ENCODE measurements at regions not wholly inside any gene's neighbourhood (a gene's known extent, or its start where the extent isn't known, plus 50 kb on each side); places are given as distances from the start of the nearest gene placed in this dataset.

DNA sequence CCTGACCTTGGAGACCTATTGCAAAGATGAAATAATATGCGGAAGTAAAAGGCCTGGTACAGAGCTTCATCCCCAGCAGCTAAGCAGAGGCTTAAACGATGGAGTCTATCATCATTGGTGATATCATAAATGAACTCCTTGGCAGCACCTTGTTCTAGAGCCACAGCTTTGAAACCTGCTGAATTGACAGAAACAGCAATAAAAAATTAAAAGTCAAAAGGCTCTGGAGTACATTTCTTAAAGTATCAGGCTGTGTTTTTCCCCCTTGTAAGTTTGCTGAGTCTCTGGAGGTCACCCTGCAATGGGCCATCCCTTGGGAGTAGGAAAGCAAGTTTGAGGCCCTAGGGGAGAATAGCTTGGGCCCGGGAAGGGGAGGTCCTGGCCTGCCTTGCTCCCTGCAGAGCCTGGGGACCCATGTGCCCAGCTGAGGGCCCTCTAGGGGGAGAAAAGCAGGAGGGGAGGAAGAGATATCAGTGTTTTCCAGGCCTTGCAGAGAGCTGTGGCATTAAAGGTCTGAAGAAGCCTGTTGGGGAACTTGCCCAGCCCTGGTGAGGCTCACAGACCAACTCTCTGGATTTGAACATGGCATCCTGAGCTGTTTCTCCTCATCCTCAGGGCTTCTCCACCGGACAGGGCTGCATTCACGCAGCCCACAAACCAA, 416.1 kb downstream of the ZNF536 start:
- peak in 1 of 2 experiments; percentile 11 for DNase-seq (ENCODE audit: low read depth in 1 of 2, low spot score in 2 of 2)
- POLR2A ChIA-PET (ENCODE audit: partially characterized antibody) = no interaction called here
- Histone ChIP-seq H2AFZ (ENCODE audit: low read length) (no peak overlapping the region), H3K79me1 (ENCODE audit: low read depth, low read length) (no peaks in the 10 kb centered on the region), H3K4ac (replicated peaks; ENCODE audit: insufficient read length, low read depth, low read length) (no peak overlapping the region), H2BK12ac (ENCODE audit: low read depth, low read length) (no peak overlapping the region), H2BK120ac (replicated peaks; ENCODE audit: low read depth, low read length) (no peak overlapping the region), H3K18ac (ENCODE audit: extremely low read depth, low read length) (no peak overlapping the region), H3K4me3 (ENCODE audit: extremely low read depth in 1 of 4, insufficient read depth in 2 of 4, low read depth in 3 of 4, low read length in 4 of 4) (no peak overlapping the region), H3K23me2 (ENCODE audit: low read depth, low read length) (no peaks in the 10 kb centered on the region), H2BK5ac (ENCODE audit: low read depth, low read length) (no peak overlapping the region), H3K4me2 (ENCODE audit: insufficient read depth in 1 of 2, low read depth in 2 of 2, low read length in 2 of 2) (no peak overlapping the region), H4K20me1 (replicated peaks in 1 of 2; ENCODE audit: control insufficient read depth in 1 of 2, insufficient read depth in 2 of 2, low read length in 2 of 2) (no peaks in the 10 kb centered on the region), H2BK15ac (ENCODE audit: low read length) (no peak overlapping the region), H4K5ac (ENCODE audit: insufficient read length, low read depth, low read length) (no peak overlapping the region), H3K56ac (replicated peaks; ENCODE audit: insufficient read length, low read depth, low read length) (no peak overlapping the region), H3K36me3 (ENCODE audit: control insufficient read depth in 2 of 4, insufficient read depth in 4 of 4, low read length in 3 of 4) (no peaks in the 10 kb centered on the region), H4K91ac (replicated peaks; ENCODE audit: insufficient read length, low read length) (no peak overlapping the region), H3K27me3 (replicated peaks in 1 of 4; ENCODE audit: control insufficient read depth in 3 of 4, extremely low read depth in 1 of 4, insufficient read depth in 3 of 4, low read length in 3 of 4) (no peaks in the 10 kb centered on the region), H3K4me1 (replicated peaks in 1 of 4; ENCODE audit: control insufficient read depth in 3 of 4, insufficient read depth in 4 of 4, low read length in 3 of 4) (no peaks in the 10 kb centered on the region), H3K27ac (ENCODE audit: low read depth, low read length) (no peak overlapping the region), H2AK5ac (ENCODE audit: low read depth, low read length) (no peak overlapping the region), H3K14ac (ENCODE audit: insufficient read length) (no peak overlapping the region), H3K23ac (ENCODE audit: insufficient read length) (no peak overlapping the region), H3K79me2 (ENCODE audit: control insufficient read depth in 1 of 2, insufficient read depth in 2 of 2, low read length in 2 of 2) (no peaks in the 10 kb centered on the region), H3K9me3 (ENCODE audit: insufficient read depth in 2 of 2, low read depth in 1 of 2, low read length in 1 of 2) (peaks cover 6% of the 10 kb centered on the region in 2 experiments; a peak in 2 of 4 replicates), H2BK20ac (ENCODE audit: low read length) (no peak overlapping the region), H3K9ac (replicated peaks in 1 of 4; ENCODE audit: extremely low read depth in 1 of 4, low read depth in 3 of 4, low read length in 3 of 4) (no peak overlapping the region), H4K8ac (ENCODE audit: extremely low read depth, insufficient read depth, low read length) (no peak overlapping the region; the same call in 1 of the 2 replicates)
- WGBS, 2 experiments (ENCODE audit: extremely low coverage in 1 of 2, insufficient coverage in 1 of 2, insufficient read length in 1 of 2, insufficient replicate concordance in 2 of 2, low coverage in 1 of 2, low lambda C conversion rate in 2 of 2, missing lambda C conversion rate in 1 of 2) = 97% methylated on average over 5 of the region's 5 CpGs; no CpG with 5 or more reads in 1 of the 2 experiments
- FAIRE-seq = no peak
- TF ChIP-seq HDAC6 (IDR thresholded peaks at IDR 0.05; ENCODE audit: low read depth, low read length) = no peak
- TF ChIP-seq GABPA (IDR thresholded peaks at IDR 0.05; ENCODE audit: borderline replicate concordance, insufficient read depth, low read length) = no peak
- CTCF ChIA-PET (ENCODE audit: partially characterized antibody) = interaction anchor here (0.6 to 6.8 kb wide), 11 partner anchors 8 to 299 kb away, joined by 3 to 60 read pairs (median 3); no protein-coding TSS in a partner anchor
